ENCODE measurements at regions not wholly inside any gene's neighbourhood (a gene's known extent, or its start where the extent isn't known, plus 50 kb on each side); places are given as distances from the start of the nearest gene placed in this dataset.
"Not testable (repeated sequence)": the region's sequence is repeated elsewhere in the genome, so short reads cannot be mapped to it uniquely, and the experiment has no call there.

DNA sequence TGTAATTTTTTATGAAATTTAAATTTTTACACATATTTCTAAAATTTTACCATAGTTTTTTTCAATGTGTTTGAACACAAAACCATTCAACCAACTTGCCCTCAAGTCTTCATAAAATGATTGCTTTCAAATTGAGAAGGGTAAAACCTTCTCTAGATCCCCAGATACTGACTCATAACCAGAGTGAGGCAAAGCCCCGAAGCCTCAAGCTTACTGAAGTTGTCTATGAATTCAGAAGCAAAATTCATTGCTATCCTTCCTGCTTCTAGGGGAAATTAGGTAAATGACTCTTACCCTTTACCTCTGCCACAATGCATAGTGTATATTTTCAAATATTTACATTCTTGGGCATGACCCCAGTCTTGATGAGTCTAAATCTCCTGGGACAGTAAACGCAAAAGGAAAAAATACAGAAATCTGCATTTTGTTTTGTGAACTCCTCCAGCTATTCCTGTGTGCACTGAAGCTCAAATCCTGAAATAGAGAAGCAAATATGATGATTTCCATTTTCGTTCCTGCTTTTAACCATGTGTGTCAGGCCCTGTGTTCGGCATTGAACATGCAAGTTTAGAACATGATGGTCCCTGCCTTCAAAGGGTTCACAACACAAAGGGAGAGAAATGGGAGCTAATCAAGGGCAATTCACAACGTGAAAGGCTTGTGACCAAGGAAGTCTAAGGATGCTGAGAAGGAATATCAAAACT, 246.3 kb downstream of the SUCLG1 start:
- no peak for DNase-seq

DNA sequence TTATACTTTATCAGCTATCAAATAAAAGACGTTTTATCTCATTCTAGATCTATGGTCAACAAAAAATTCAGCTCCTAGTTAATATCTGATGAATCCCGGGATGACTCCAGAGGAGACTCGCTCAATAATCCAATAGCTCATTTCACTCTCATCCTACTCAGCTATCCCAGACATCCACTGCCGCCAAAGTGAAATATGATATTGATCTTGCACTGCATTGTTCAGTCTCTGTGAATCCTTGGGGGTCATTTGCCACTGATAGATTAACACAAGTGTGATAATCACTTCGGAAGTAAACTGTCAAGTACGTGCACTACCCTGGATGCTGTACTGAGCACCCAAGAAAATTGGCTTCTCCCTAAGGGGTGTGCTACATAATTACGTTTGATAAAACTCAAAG, 249.1 kb downstream of the SUCLG1 start:
- DNase-seq: no peak

DNA sequence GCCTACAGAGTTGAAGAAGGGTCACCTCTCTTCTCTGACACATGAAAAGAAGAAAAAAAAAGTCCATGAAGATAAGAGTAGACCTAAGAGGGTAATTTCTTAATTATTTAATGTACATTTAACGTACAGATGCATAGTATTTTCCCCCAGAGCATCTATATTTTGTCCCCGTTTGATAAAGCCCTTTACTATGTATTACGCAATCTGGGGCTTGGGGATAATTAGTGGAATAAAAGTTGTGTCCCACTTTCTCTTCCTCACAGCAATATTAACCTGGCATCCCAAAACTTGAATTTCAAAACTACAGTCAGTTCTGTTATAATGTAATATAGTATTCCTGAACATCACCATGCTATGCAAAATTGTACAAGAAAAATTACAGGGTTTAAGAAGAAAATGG, 254.1 kb downstream of the SUCLG1 start:
- DNase-seq: no peak

DNA sequence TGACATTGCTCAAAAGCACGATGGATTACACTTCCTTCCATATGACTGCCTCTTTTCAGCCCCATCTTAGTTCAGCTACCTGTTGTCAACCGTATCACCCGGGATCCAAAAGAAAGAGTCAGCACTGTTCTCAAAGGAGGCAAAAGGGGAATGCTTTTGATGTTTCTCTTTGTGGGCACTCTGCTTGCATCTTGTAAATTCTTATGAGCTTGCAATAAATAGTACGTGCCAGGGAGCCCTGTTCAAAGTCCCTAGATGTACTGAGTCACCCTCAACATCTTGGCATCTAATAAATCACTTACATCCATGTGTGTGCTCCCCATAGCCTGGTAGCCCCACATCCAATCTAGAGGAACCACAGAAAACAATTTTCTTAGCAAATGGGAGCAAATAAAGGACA, 256.9 kb downstream of the SUCLG1 start:
- no peak for DNase-seq

GRCh38 chr2:84201158-84201557, 257.9 kb downstream of the SUCLG1 start:
- no peak for DNase-seq

GRCh38 chr2:84197901-84198300, 261.2 kb downstream of the SUCLG1 start:
- no peak for DNase-seq

DNA sequence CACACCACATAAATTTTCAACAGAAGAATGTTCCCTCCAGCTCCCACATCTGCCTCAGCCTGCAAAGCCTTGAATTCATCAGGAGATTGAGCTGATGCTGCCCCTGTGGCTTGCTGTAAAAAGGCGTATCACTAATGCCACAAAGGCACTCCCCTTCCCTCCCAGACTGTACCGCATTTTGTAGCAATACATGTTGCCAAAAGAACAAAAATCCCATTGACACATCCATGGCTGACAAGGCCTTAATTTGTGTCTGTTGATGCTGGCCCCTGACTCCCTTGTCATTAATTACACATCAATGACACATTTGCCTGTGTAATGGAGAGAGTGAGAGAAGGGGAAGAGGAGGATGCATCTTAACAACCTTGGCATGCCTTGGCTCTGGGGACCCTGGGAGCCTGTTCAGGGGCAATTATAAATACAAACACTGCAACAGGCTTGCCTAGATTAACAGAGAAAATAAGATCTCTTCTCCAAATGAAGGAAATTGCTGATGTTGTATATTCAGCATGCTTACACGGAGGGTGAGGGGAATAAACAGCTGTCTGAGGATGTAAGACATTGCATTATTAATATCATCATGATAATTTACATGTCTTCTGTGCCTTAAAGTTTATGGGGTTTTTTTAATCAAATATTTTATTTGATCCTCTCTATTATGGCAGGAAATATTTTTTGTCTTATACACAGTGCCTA, 264.0 kb downstream of the SUCLG1 start:
- no peak for DNase-seq

GRCh38 chr2:84194181-84194580, 264.9 kb downstream of the SUCLG1 start:
- DNase-seq: no peak

- no peak for DNase-seq
Observed at GRCh38 chr2:84187258-84187657, 271.8 kb downstream of the SUCLG1 start.

DNA sequence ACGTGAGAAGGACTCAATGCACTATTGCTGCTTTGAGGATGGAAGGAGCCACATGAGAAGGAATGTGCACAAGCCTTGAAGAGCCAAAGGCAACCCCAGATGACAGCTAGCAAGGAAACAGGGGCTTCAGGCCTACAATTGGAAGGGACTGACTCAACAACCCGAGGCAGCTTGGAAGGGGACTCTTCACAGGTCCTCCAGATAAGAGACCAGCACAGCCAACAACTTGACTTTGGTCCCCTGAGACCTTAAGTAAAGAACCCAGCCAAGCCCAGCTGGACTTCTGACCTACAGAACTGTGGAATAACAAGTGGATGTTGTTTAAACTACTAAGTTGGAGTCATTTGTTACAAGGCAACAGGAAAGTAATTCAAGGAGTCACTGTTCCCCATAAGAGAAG, 277.2 kb downstream of the SUCLG1 start:
- no peak for DNase-seq

GRCh38 chr2:84177733-84178132, 281.3 kb downstream of the SUCLG1 start:
- no peak for DNase-seq

DNA sequence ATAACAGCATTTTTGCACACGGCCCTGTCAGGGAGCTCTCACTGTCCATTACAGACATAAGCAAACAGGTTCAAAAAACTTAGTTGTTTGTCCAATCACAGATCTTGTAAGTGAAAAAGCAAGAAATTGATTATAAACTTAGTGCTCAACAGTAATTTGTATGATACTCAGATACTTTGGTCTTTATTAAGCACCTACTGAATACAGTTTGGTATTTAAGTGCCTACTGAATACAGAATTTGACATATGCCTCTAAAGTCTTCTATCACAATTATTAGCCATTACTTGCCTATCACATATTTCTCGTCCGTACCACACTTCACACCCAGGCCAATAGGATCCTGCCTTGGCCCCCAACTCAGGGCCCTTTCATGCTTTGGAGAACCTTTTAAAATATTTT, 283.1 kb downstream of the SUCLG1 start:
- no peak for DNase-seq

- no peak for DNase-seq
Observed at GRCh38 chr2:84175340-84175739, 283.7 kb downstream of the SUCLG1 start.

- no peak for DNase-seq
Observed at GRCh38 chr2:84173041-84173440, 286.0 kb downstream of the SUCLG1 start.

DNA sequence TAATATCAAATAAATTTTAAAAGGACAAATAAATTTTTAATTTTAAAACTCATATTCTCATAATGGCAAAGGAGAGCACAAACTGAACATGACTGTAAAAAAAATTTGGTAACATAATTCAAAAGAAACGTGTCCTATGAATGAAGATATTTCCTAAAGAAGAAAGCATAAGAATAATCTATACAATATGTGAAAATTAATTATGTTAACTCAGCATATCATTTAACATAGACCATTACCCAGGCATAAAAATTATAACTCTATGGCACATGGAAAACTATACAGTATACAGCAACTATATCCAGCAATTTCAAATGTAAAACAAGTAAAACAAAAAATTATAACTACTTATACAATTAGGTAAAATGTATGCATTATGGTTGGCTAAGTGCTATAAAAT, 288.1 kb downstream of the SUCLG1 start:
- no peak for DNase-seq

DNA sequence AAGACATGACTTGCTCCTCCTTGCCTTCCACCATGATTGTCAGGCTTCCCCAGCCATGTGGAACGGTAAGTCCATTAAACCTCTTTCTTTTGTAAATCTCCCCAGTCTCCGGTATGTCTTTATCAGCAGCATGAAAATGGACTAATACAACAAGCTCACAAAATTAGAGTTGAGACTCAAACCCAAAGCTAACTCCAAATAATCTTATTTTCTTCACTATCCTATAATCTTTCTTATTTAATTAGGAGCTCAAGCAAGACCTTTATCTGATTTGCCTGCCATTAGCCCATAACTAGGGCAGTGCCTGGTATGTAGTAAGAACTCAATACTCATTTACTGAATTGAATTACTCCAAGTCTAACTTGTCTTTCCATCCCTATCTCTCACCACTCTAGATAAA, 289.2 kb downstream of the SUCLG1 start:
- DNase-seq: no peak

GRCh38 chr2:84168552-84168951, 290.5 kb downstream of the SUCLG1 start:
- not testable (repeated sequence) for DNase-seq

- DNase-seq: no peak
Observed at GRCh38 chr2:84165256-84165655, 293.8 kb downstream of the SUCLG1 start.

DNA sequence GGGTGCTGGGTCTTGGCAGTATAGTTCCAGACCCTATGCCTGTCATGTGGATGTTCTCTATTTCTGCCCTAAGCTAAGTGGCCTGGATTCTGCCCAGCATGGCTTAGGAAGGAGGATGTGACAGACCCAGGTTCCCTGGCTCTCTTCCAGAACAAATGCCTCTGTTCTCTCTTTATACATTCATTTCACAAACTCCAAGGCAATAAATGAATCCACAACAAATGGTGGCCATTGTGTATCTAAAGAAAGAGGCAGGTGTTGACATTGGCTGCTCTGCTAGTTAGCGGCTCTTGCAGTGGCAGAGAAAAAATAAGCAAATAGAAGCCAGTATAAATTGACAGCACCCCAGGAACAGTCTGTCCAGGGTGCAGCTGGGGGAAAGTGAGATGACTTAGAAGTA, 298.6 kb downstream of the SUCLG1 start:
- no peak for DNase-seq

- no peak for DNase-seq
Observed at GRCh38 chr2:84158605-84159004, 300.5 kb downstream of the SUCLG1 start.

DNA sequence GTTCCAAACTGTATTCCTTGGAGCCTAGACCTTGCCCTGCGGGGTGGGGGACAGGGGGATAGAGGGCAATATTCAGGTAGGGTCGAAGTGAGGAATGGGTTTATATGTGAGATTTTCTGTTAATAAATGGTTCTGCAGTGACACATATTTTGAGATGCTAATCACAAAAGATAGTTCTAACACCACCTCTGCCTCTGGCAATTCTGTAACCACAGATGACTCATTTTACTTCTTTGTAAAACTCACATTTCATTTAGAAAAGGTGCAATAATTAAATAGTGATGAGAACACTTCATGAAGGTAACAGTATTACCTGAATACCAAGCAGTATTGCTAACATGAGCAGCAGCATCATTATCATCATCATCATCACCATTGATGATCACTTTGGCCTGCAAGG, 306.6 kb downstream of the SUCLG1 start:
- DNase-seq: no peak

DNA sequence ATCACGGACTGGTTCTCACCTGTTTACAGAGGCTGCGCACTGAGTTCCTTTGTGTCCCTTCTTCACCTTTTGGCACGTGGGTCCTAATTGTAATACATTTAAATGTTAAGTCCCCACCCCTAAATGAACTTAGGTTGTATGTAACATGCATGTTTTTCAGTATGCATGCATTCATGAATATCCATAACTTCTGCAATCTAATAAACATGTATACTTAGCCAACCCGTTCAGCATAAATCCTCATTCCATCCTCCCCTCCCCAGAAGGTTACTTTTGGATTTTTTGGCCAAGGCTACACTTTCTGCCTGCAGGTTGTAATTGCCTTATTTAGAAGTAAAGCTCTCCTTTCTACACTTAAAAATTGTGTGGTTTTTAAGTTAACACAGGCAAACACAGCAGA, 314.7 kb downstream of the SUCLG1 start:
- no peak for DNase-seq

DNA sequence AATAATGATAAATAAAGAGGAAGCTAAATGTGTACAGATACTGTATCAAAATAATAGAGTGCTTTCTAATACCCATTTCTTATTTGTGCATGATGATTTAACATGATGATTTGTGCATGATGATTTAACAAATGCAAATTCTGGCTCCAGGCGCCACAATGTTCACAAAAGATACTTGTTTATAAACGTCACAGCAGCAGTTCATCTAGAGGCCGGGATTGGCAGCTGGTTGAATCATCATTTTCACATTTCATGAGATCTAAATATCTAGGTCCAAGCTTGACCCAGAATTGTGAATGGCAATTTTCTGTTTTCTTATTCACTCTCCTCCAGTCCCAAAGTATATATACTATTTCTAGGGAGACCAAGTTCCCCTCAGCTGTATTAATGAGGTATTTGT, 322.0 kb downstream of the SUCLG1 start:
- DNase-seq: no peak

DNA sequence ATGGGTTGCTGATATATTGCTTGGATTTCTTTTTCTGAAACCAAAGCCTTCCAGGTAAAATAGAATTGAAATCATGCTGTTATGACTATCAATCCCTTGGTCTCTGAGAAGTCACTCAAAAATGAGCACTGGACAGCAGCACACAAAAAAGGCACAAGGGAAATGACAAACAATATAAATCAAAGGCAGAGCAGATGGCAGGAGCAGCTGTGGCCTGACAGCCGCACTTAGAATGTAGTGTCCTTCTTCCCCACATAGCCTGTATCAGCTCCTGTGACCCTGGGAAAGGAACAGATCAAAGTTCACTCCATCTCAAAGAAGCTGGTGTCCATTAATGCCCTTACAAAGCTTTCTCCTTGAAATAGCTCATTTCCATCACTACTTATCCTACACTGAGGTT, 326.7 kb downstream of the SUCLG1 start:
- DNase-seq: no peak
